Panc1 (cell line): ENCODE measurements at regions not wholly inside any gene's neighbourhood (a gene's known extent, or its start where the extent isn't known, plus 50 kb on each side); places are given as distances from the start of the nearest gene placed in this dataset.

Experiments
- ATAC-seq: fragments of 200-7000 bp; cut with Tn5 transposase; 2 replicates; pipeline ENCODE4 v1.9.1; 2020; ENCODE audit warnings: mild to moderate bottlenecking, moderate library complexity
- BruUV-seq: library from RNA; stranded (reverse); fragments of 400-500 nt; replicated peaks from 2 replicates; lab custom pipeline; 2021; lab: Mats Ljungman, UMichigan
- CTCF ChIA-PET: fragments of 300-600 bp; sonication (Branson Sonifier 250); formaldehyde crosslinking; loops from one replicate; lab custom pipeline; 2022; ENCODE audit warnings: antibody characterized with exemption; lab: Charles Lee
- POLR2A ChIA-PET: fragments of 300-600 bp; sonication (Branson Sonifier 250); formaldehyde crosslinking; loops from one replicate; lab custom pipeline; 2022; ENCODE audit warnings: antibody characterized with exemption; lab: Charles Lee
- DNase-seq: peaks from one replicate; pipeline ENCODE4 v3.0.0-alpha.2; 2010; ENCODE audit warnings: low read depth, low spot score
- H3K27ac ChIP-seq: 2 replicates; pipeline ENCODE4 v1.5.1; 2011; ENCODE audit warnings: mild to moderate bottlenecking, low read length, inconsistent platforms
- H3K27me3 ChIP-seq: fragments of 200-500 bp; sonication (Bioruptor generic); 2 replicates; pipeline ENCODE4 v1.6.0; 2014; ENCODE audit warnings: low read length, inconsistent platforms; ENCODE audit not compliant: control insufficient read depth, insufficient read depth
- H3K36me3 ChIP-seq: fragments of 200-500 bp; sonication (Bioruptor generic); 2 replicates; pipeline ENCODE4 v1.5.1; 2014; ENCODE audit warnings: inconsistent platforms, mild to moderate bottlenecking, low read length, moderate library complexity; ENCODE audit not compliant: control insufficient read depth, insufficient read depth
- H3K4me1 ChIP-seq: 2 replicates; pipeline ENCODE4 v1.5.1; 2011; ENCODE audit warnings: inconsistent platforms, mild to moderate bottlenecking, low read length, moderate library complexity; ENCODE audit not compliant: control insufficient read depth, insufficient read depth
- H3K4me3 ChIP-seq, 2 experiments: 2 replicates each; pipeline ENCODE4 v1.5.1; 2011 to 2012; ENCODE audit warnings: low read depth in 2 of 2, low read length in 2 of 2, mild to moderate bottlenecking in 2 of 2, inconsistent platforms in 1 of 2, moderate library complexity in 1 of 2
- H3K9me3 ChIP-seq: fragments of 200-500 bp; sonication (Bioruptor generic); 2 replicates; pipeline ENCODE4 v1.5.1; 2014; ENCODE audit warnings: low read depth, mild to moderate bottlenecking, inconsistent platforms, low read length, moderate library complexity; ENCODE audit not compliant: control insufficient read depth, insufficient read depth
- POLR2AphosphoS5 ChIP-seq: IDR thresholded peaks from 2 replicates; pipeline ENCODE4 v1.6.1; 2012; ENCODE audit warnings: mild to moderate bottlenecking, low read depth, low read length, moderate library complexity
- SIN3A ChIP-seq: IDR thresholded peaks from 2 replicates; pipeline ENCODE4 v1.6.1; 2012; ENCODE audit warnings: low read depth, mild to moderate bottlenecking, low read length, moderate library complexity, borderline replicate concordance; ENCODE audit not compliant: insufficient read depth
- TCF7L2 ChIP-seq: IDR thresholded peaks from 2 replicates; pipeline ENCODE4 v1.6.1; 2011; ENCODE audit warnings: mild to moderate bottlenecking, low read depth, low read length, inconsistent platforms
- in situ Hi-C: cut with HindIII; loops from 2 replicates; pipeline ENCODE4 v1.10.0; 2016; ENCODE audit warnings: low sequenced_read_pairs, low pct_unique_long_range_greater_than_20kb
- intact Hi-C: fragments of 100-400 bp; cut with micrococcal nuclease; formaldehyde crosslinking; loops from one replicate; pipeline ENCODE4 v1.10.0; 2022; ENCODE audit not compliant: unreplicated experiment
- TF ChIP-seq, protein P1 (sequence below): fragments of 450-650 bp; IDR thresholded peaks from 2 replicates; pipeline ENCODE4 v1.5.1; 2017; ENCODE audit warnings: mild to moderate bottlenecking
- TF ChIP-seq, protein P2 (sequence below), 2 experiments: IDR thresholded peaks; 2 replicates each; pipeline ENCODE4 v1.6.1; 2011 to 2012; ENCODE audit warnings: low read depth in 2 of 2, control low read depth in 1 of 2, low read length in 1 of 2, mild to moderate bottlenecking in 1 of 2, moderate library complexity in 1 of 2; ENCODE audit not compliant: insufficient read depth in 1 of 2

DNA sequence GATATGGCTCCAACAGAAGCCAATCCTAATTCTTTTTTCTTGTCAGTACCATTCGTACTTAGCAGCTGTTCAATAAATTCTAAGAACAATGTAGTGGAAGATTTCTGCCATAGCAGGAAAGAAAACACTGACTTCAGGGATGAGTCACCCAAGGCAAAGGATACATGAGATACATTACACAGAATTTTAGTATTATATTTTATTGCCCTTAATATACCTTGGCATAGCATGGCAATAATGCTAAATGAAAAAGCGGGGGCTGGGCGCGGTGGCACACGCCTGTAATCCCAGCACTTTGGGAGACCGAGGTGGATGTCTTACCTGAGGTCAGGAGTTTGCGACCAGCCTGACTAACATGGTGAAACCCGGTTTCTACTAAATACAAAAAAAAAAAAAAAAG, 619.1 kb upstream of the DAB2 start:
- no TSS peak for BruUV-seq
- no peak overlapping the region for H3K4me3 ChIP-seq
- ChIA-PET CTCF (interaction anchor here (0.7 kb wide), 1 partner anchor 434 kb away, joined by 3 read pairs; no protein-coding TSS in a partner anchor), POLR2A (no interaction called here)
- intact Hi-C loops: no loop called here
- TF ChIP-seq TCF7L2 (no peak), POLR2AphosphoS5 (no peak), SIN3A (no peak)
- TF ChIP-seq, protein P1, sequence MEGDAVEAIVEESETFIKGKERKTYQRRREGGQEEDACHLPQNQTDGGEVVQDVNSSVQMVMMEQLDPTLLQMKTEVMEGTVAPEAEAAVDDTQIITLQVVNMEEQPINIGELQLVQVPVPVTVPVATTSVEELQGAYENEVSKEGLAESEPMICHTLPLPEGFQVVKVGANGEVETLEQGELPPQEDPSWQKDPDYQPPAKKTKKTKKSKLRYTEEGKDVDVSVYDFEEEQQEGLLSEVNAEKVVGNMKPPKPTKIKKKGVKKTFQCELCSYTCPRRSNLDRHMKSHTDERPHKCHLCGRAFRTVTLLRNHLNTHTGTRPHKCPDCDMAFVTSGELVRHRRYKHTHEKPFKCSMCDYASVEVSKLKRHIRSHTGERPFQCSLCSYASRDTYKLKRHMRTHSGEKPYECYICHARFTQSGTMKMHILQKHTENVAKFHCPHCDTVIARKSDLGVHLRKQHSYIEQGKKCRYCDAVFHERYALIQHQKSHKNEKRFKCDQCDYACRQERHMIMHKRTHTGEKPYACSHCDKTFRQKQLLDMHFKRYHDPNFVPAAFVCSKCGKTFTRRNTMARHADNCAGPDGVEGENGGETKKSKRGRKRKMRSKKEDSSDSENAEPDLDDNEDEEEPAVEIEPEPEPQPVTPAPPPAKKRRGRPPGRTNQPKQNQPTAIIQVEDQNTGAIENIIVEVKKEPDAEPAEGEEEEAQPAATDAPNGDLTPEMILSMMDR: no peak
- TF ChIP-seq, protein P2, sequence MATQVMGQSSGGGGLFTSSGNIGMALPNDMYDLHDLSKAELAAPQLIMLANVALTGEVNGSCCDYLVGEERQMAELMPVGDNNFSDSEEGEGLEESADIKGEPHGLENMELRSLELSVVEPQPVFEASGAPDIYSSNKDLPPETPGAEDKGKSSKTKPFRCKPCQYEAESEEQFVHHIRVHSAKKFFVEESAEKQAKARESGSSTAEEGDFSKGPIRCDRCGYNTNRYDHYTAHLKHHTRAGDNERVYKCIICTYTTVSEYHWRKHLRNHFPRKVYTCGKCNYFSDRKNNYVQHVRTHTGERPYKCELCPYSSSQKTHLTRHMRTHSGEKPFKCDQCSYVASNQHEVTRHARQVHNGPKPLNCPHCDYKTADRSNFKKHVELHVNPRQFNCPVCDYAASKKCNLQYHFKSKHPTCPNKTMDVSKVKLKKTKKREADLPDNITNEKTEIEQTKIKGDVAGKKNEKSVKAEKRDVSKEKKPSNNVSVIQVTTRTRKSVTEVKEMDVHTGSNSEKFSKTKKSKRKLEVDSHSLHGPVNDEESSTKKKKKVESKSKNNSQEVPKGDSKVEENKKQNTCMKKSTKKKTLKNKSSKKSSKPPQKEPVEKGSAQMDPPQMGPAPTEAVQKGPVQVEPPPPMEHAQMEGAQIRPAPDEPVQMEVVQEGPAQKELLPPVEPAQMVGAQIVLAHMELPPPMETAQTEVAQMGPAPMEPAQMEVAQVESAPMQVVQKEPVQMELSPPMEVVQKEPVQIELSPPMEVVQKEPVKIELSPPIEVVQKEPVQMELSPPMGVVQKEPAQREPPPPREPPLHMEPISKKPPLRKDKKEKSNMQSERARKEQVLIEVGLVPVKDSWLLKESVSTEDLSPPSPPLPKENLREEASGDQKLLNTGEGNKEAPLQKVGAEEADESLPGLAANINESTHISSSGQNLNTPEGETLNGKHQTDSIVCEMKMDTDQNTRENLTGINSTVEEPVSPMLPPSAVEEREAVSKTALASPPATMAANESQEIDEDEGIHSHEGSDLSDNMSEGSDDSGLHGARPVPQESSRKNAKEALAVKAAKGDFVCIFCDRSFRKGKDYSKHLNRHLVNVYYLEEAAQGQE (IDR thresholded peaks at IDR 0.05; ENCODE audit: insufficient read depth in 1 of 2, low read depth in 2 of 2, low read length in 1 of 2): no peak
- no peak overlapping the region for H3K27ac ChIP-seq
- ATAC-seq (no peak), DNase-seq (no peak)
- H3K36me3 ChIP-seq: no peaks in the 10 kb centered on the region
- H3K27me3 ChIP-seq: no peaks in the 10 kb centered on the region
- no peaks in the 10 kb centered on the region for H3K9me3 ChIP-seq
- in situ Hi-C loops: no loop called here
- no peaks in the 10 kb centered on the region for H3K4me1 ChIP-seq

- no peak overlapping the region for H3K27ac ChIP-seq
- peak; percentile 73 for ATAC-seq
- TF ChIP-seq, protein P2 (IDR thresholded peaks at IDR 0.05; ENCODE audit: insufficient read depth in 1 of 2, low read depth in 2 of 2, low read length in 1 of 2): no peak
- TF ChIP-seq POLR2AphosphoS5 (peak; percentile 32; the same call in 1 of the 2 replicates), SIN3A (no peak), TCF7L2 (no peak)
- TF ChIP-seq, protein P1: no peak
- intact Hi-C loops (no loop called here), in situ Hi-C loops (no loop called here)
- no TSS peak for BruUV-seq
- no peaks in the 10 kb centered on the region for H3K27me3 ChIP-seq
- no peaks in the 10 kb centered on the region for H3K4me1 ChIP-seq
- no peaks in the 10 kb centered on the region for H3K36me3 ChIP-seq
- no peak overlapping the region for H3K4me3 ChIP-seq
- ChIA-PET POLR2A (no interaction called here), CTCF (no interaction called here)
- H3K9me3 ChIP-seq: no peaks in the 10 kb centered on the region
- peak; percentile 71 for DNase-seq
Measured at GRCh38 chr5:40041452-40041851, 616.7 kb upstream of the DAB2 start.
